ENCODE measurements at regions not wholly inside any gene's neighbourhood (a gene's known extent, or its start where the extent isn't known, plus 50 kb on each side); places are given as distances from the start of the nearest gene placed in this dataset.

GRCh38 chrX:151854726-151855495 lies 57.8 kb upstream of the MAGEA4 start:
- H3K4me3 ChIP-seq (ENCODE audit: low read depth, low read length) = no peak overlapping the region
- DNase-seq (ENCODE audit: low read depth) = no peak
- no peak for TF ChIP-seq CTCF (conservative IDR thresholded peaks at IDR 0.05; ENCODE audit: low read depth, low read length)

- H3K4me3 ChIP-seq (ENCODE audit: low read depth, low read length) = no peak overlapping the region
- TF ChIP-seq CTCF (conservative IDR thresholded peaks at IDR 0.05; ENCODE audit: low read depth, low read length) = no peak
- DNase-seq (ENCODE audit: low read depth) = no peak
These were observed 53.2 kb upstream of the MAGEA4 start for GRCh38 chrX:151859481-151859880.

GRCh38 chrX:151860827-151861226 lies 51.9 kb upstream of the MAGEA4 start:
- no peak for TF ChIP-seq CTCF (conservative IDR thresholded peaks at IDR 0.05; ENCODE audit: low read depth, low read length)
- no peak overlapping the region for H3K4me3 ChIP-seq (ENCODE audit: low read depth, low read length)
- no peak for DNase-seq (ENCODE audit: low read depth)

Measured in choroid plexus epithelial cell (primary cell).